ENCODE measurements at regions not wholly inside any gene's neighbourhood (a gene's known extent, or its start where the extent isn't known, plus 50 kb on each side); places are given as distances from the start of the nearest gene placed in this dataset.

DNA sequence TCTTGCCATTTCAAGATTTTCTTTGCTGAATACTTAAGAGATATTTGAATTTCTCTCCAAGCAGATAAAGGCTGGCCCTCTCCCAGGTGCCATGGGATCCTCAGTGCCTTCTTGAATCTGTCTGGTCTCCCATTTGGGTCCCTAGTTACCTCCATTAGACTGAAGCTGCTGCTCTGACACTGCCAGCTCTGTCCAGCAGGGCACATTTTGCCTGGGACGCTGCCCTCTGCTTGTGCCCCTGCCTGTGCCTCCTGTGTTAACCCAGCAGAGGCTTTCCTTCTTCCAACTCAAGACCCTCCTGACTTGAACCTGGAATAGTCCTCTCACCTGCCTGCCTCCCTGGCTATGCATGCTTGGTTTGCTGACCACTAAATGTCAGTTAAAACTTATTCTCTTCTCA is 406.3 kb downstream of the BUD13 start:
- TF ChIP-seq, protein P1, sequence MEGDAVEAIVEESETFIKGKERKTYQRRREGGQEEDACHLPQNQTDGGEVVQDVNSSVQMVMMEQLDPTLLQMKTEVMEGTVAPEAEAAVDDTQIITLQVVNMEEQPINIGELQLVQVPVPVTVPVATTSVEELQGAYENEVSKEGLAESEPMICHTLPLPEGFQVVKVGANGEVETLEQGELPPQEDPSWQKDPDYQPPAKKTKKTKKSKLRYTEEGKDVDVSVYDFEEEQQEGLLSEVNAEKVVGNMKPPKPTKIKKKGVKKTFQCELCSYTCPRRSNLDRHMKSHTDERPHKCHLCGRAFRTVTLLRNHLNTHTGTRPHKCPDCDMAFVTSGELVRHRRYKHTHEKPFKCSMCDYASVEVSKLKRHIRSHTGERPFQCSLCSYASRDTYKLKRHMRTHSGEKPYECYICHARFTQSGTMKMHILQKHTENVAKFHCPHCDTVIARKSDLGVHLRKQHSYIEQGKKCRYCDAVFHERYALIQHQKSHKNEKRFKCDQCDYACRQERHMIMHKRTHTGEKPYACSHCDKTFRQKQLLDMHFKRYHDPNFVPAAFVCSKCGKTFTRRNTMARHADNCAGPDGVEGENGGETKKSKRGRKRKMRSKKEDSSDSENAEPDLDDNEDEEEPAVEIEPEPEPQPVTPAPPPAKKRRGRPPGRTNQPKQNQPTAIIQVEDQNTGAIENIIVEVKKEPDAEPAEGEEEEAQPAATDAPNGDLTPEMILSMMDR (IDR thresholded peaks at IDR 0.05; ENCODE audit: low read depth, low read length, poor library complexity, severe bottlenecking): no peak
- no peak for TF ChIP-seq EZH2phosphoT487 (IDR thresholded peaks at IDR 0.05; ENCODE audit: borderline replicate concordance, low read length)

Data from DOHH2 (cell line).